Tibial nerve (tissue), 4 donors: ENCODE measurements at regions not wholly inside any gene's neighbourhood (a gene's known extent, or its start where the extent isn't known, plus 50 kb on each side); places are given as distances from the start of the nearest gene placed in this dataset.

ENCODE experiments used
- EP300 ChIP-seq, 2 donors: sonication (generic); formaldehyde crosslinking; IDR thresholded peaks; one replicate each; pipeline ENCODE4 v1.6.1; 2017; ENCODE audit warnings: antibody characterized with exemption in 2 of 2, mild to moderate bottlenecking in 1 of 2
- TF ChIP-seq, protein P1 (sequence below), 5 experiments: fragments of 200-600 bp in 3 of 5; fragments of 450-650 bp in 2 of 5; sonication (generic) in 3 of 5; IDR thresholded peaks; one replicate each; pipeline ENCODE4 v1.5.1; 2016 to 2019; ENCODE audit warnings: antibody characterized with exemption in 5 of 5, mild to moderate bottlenecking in 3 of 5, moderate library complexity in 2 of 5

DNA sequence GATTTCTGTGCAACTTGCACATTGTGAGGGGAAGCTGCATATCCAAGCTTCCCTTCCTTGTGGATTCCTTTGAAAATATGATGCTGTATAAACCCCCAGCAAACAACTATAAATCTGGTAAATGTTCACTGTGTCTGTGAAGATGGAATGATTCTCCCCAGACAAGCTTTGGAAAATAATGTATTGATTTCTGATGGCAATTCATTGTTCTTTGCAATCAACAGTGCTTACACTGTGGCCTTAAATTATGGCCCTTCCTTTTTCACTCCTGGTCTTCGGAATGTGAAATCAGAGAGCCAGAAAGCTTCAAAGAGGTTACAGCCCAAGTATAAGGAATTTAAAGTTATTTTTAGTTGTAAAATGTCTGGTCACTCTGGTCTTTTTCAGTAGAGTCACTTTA lies 308.8 kb downstream of the CBLN4 start:
- TF ChIP-seq, protein P1, sequence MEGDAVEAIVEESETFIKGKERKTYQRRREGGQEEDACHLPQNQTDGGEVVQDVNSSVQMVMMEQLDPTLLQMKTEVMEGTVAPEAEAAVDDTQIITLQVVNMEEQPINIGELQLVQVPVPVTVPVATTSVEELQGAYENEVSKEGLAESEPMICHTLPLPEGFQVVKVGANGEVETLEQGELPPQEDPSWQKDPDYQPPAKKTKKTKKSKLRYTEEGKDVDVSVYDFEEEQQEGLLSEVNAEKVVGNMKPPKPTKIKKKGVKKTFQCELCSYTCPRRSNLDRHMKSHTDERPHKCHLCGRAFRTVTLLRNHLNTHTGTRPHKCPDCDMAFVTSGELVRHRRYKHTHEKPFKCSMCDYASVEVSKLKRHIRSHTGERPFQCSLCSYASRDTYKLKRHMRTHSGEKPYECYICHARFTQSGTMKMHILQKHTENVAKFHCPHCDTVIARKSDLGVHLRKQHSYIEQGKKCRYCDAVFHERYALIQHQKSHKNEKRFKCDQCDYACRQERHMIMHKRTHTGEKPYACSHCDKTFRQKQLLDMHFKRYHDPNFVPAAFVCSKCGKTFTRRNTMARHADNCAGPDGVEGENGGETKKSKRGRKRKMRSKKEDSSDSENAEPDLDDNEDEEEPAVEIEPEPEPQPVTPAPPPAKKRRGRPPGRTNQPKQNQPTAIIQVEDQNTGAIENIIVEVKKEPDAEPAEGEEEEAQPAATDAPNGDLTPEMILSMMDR (IDR thresholded peaks at IDR 0.05) = no peak
- no peak for TF ChIP-seq EP300 (IDR thresholded peaks at IDR 0.05)
